Right ventricle myocardium inferior (tissue), 1 donor: ENCODE measurements at regions not wholly inside any gene's neighbourhood (a gene's known extent, or its start where the extent isn't known, plus 50 kb on each side); places are given as distances from the start of the nearest gene placed in this dataset.

Experiments
- ATAC-seq: fragments of 200-7000 bp; cut with Tn5 transposase; one replicate; pipeline ENCODE4 v1.9.1; 2020; ENCODE audit warnings: mild to moderate bottlenecking, moderate library complexity
- DNase-seq: peaks from one replicate; pipeline ENCODE4 v3.0.0; 2021; ENCODE audit errors: missing footprints
- intact Hi-C: fragments of 100-400 bp; cut with DNase I; formaldehyde crosslinking; loops from one replicate; pipeline ENCODE4 v1.11.0; 2022
- donor health status: DM: no; HTN: yes; CAD: no; lungs with severe emphysema.

GRCh38 chr5:65068410-65068809 lies 299.7 kb downstream of the CWC27 start:
- intact Hi-C loops: no loop called here
- no peak for ATAC-seq
- DNase-seq: no peak

DNA sequence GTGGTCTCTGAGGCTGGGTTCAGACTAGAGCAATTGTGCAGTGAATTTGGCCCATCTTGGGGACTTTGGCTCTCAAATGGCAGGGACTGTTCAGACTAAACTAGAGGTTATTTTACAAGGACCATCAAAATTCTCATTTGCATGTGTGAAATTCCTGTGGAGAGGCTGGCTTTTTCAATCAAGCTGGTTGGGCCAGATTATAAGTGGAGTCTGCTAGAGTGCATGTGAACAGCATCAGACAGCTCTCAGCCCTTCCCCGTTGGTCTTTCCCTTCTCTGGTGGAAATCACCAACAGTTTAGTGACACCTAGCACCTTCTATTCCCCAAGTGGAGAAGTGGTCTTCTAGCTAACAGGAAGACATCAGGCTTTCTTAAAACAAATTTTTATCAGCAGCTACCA lies 301.3 kb downstream of the CWC27 start:
- intact Hi-C loops: no loop called here

DNA sequence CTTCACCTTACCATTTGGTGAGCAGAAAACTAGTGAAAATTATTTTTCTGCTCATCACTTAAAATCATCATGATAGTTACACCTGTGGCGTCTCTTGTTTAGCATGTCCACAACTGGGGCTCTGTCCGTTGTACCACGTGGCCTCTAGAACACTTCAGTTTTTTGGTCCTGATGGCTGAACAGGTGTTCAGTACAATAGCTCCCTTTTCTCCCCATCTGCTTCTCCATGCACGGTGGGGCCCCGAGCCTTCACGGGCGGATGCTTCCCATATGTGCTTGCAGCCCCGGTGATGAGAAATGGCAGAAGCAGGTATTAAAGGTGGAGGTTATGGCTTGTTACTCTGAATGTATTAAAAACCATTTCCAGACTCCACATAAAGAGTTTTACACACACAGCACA lies 304.1 kb downstream of the CWC27 start:
- DNase-seq (no peak), ATAC-seq (no peak)
- intact Hi-C loops: no loop called here

More for the DNA sequence above, 301.3 kb downstream of the CWC27 start:
- ATAC-seq (no peak), DNase-seq (no peak)

DNA sequence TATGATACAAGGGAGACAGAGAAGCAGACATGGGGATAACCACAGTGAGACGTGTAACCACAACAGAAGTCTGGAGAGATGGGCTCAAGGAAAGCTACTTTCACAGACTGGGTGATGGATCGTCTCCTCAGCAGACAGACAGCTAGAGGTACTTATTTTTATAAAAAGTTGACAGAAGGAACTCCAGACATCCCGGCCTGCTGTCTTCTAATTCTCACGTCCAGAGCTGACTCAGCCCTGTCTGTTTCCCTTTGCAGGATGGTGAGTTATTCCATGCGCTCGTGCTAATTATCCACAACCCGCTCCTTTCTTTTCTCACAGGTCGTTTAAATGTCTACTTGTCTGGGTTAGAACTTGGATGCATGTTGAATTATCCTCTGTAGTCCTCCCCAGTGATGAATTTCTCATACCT lies 304.5 kb downstream of the CWC27 start:
- ATAC-seq (no peak), DNase-seq (no peak)
- intact Hi-C loops: no loop called here

DNA sequence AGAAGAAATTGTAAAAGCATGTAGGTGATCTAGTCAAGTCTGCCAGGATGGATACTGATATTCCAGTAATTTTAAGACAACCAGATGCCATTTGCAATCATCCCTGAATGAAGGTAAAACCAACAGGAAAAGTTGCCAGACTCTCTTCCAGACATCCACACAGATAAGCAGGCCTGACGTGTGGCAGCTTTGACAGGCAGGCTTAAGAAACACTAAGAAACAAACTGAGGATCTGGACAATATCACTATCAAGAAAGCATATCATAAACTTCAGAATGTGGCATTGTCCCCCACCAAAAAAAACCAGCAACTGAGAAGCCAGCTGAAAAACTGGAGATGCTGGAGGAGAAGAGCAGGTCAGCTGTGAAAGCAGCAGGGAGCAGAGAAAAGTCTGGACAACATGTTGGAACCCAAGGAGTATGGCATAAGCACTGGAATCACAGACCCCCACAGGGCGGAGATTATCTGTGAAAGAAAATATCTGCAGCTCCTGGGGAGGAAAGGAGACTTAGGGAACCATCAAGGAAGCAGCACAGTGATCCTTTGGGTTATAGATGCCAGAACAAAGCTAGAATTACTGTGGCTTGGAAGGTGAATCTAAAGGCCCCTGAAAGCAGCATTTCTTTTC lies 307.0 kb downstream of the CWC27 start:
- DNase-seq (no peak), ATAC-seq (no peak)
- intact Hi-C loops: no loop called here

- intact Hi-C loops: no loop called here
- peak; percentile 91 for ATAC-seq
- DNase-seq: no peak
These were observed 307.6 kb downstream of the CWC27 start for GRCh38 chr5:65076251-65076869.

- DNase-seq: no peak
- intact Hi-C loops: no loop called here
These were observed 308.9 kb downstream of the CWC27 start for GRCh38 chr5:65077653-65078052.

GRCh38 chr5:65078331-65078730 lies 309.6 kb downstream of the CWC27 start:
- DNase-seq: no peak
- no peak for ATAC-seq
- intact Hi-C loops: no loop called here

More at GRCh38 chr5:65077653-65078052, 308.9 kb downstream of the CWC27 start:
- no peak for ATAC-seq

GRCh38 chr5:65081071-65081470 lies 312.3 kb downstream of the CWC27 start:
- ATAC-seq (no peak), DNase-seq (no peak)
- intact Hi-C loops: no loop called here

GRCh38 chr5:65084795-65085515 lies 316.2 kb downstream of the CWC27 start:
- ATAC-seq (no peak), DNase-seq (no peak)
- intact Hi-C loops: no loop called here

GRCh38 chr5:65085516-65085850 lies 316.8 kb downstream of the CWC27 start:
- DNase-seq (no peak), ATAC-seq (no peak)
- intact Hi-C loops: no loop called here

DNA sequence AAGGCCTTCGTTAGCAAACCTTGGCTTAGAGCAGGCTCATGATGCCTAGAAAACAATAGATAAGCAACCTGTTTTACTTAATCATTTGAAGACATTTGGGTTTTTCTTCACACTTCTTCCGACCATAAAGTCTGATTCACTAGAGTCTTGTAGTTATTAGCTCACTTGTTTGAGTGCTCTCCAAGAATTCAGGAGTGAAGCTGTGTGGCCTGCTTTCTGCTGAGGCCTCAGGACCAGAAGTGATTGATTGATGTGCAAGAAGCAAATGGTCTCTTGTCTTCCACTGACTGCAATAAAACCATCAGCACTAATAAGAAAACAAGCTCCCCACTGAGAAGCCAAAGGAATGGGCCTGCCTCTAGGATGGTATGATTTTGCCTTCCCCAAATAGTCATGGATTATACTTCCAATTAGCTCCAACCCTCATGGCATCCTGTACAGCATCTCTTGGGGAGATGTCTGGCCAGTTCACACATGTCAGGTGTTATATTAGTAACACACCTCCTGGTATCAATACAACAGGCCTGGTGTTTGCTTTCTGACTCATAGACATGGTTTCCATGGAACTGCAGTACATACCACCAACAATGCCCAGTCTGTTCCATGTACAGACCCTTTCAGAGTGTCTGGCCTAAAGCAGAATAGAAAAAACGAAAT lies 317.6 kb downstream of the CWC27 start:
- no peak for DNase-seq
- intact Hi-C loops: no loop called here
- ATAC-seq: no peak

GRCh38 chr5:65087154-65087553 lies 318.4 kb downstream of the CWC27 start:
- ATAC-seq (no peak), DNase-seq (no peak)
- intact Hi-C loops: no loop called here

GRCh38 chr5:65094279-65094678 lies 325.5 kb downstream of the CWC27 start:
- intact Hi-C loops: no loop called here

DNA sequence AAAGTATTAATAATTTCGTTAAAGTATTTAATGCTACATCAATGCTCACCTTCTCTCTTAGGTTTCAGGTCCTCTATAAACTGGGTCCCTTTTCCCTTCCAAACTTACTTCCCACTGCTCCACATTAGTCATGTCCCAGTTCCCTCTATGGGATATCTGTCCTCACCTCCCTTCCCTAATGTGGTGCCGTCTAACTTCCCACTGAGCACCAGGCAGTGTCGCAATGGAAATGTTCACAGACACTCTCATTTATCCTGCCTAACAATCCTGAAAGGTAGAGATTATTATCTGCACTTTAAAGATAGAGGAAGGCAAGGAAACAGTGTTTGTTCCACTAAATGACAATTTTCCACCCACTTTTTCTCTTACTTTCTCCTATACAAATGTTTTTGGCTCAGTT lies 329.7 kb downstream of the CWC27 start:
- intact Hi-C loops: no loop called here
- DNase-seq: no peak
- no peak for ATAC-seq

More at GRCh38 chr5:65094279-65094678, 325.5 kb downstream of the CWC27 start:
- DNase-seq: no peak
- no peak for ATAC-seq
